Common myeloid progenitor, CD34-positive (primary cell): ENCODE measurements at regions not wholly inside any gene's neighbourhood (a gene's known extent, or its start where the extent isn't known, plus 50 kb on each side); places are given as distances from the start of the nearest gene placed in this dataset.
"Not testable (repeated sequence)": the region's sequence is repeated elsewhere in the genome, so short reads cannot be mapped to it uniquely, and the experiment has no call there.

Source experiments
- CTCF ChIA-PET: fragments of 350-600 bp; sonication (Branson Sonifier 250); formaldehyde crosslinking; loops from one replicate; lab custom pipeline; 2021; ENCODE audit warnings: antibody characterized with exemption; lab: Charles Lee
- POLR2A ChIA-PET: fragments of 350-600 bp; sonication (Branson Sonifier 250); formaldehyde crosslinking; loops from one replicate; lab custom pipeline; 2021; ENCODE audit warnings: antibody characterized with exemption; lab: Charles Lee
- DNase-seq, 3 donors: peaks; one replicate each; pipeline versions ENCODE4 v3.0.0 to v3.0.0-alpha.2; 2013
- H3K27ac ChIP-seq, 2 experiments: 1 replicate in 1 of 2; 2 replicates in 1 of 2; pipeline ENCODE4 v1.7.0; 2013; ENCODE audit warnings: inconsistent platforms in 2 of 2, low read length in 2 of 2, mild to moderate bottlenecking in 2 of 2, low read depth in 1 of 2, moderate library complexity in 1 of 2; ENCODE audit not compliant: severe bottlenecking in 2 of 2, insufficient read depth in 1 of 2, poor library complexity in 1 of 2
- H3K27me3 ChIP-seq, 5 experiments: replicated peaks in 2 of 5; 1 replicate in 3 of 5; 2 replicates in 2 of 5; pipeline versions ENCODE4 v1.6.1 to v1.7.0; 2013; ENCODE audit warnings: low read length in 4 of 5, mild to moderate bottlenecking in 2 of 5, moderate library complexity in 2 of 5, inconsistent platforms in 1 of 5; ENCODE audit not compliant: insufficient read depth in 5 of 5, control insufficient read depth in 4 of 5
- H3K36me3 ChIP-seq, 4 experiments: 1 replicate in 2 of 4; 2 replicates in 2 of 4; pipeline versions ENCODE4 v1.6.1 to v1.7.0; 2013; ENCODE audit warnings: low read length in 3 of 4, control low read depth in 1 of 4, mild to moderate bottlenecking in 1 of 4; ENCODE audit not compliant: control insufficient read depth in 4 of 4, insufficient read depth in 4 of 4
- H3K4me1 ChIP-seq, 4 experiments: 1 replicate in 3 of 4; 2 replicates in 1 of 4; pipeline versions ENCODE4 v1.6.1 to v1.7.1; 2013; ENCODE audit warnings: low read length in 3 of 4, mild to moderate bottlenecking in 3 of 4, control low read depth in 1 of 4, inconsistent platforms in 1 of 4, moderate library complexity in 1 of 4; ENCODE audit not compliant: control insufficient read depth in 4 of 4, insufficient read depth in 4 of 4; ENCODE audit errors: control extremely low read depth in 1 of 4
- H3K4me3 ChIP-seq, 7 experiments: 1 replicate in 4 of 7; 2 replicates in 3 of 7; pipeline versions ENCODE4 v1.5.1 to v1.7.0; 2013; ENCODE audit warnings: mild to moderate bottlenecking in 7 of 7, low read length in 6 of 7, moderate library complexity in 6 of 7, inconsistent platforms in 2 of 7, low read depth in 2 of 7, control low read depth in 1 of 7; ENCODE audit not compliant: insufficient read depth in 4 of 7, control insufficient read depth in 1 of 7; ENCODE audit errors: extremely low read depth in 1 of 7
- H3K9me3 ChIP-seq, 5 experiments: 1 replicate in 4 of 5; 2 replicates in 1 of 5; pipeline versions ENCODE4 v1.6.1 to v1.7.1; 2013; ENCODE audit warnings: low read length in 4 of 5, mild to moderate bottlenecking in 2 of 5, inconsistent platforms in 1 of 5, low read depth in 1 of 5, moderate library complexity in 1 of 5; ENCODE audit not compliant: control insufficient read depth in 4 of 5, insufficient read depth in 2 of 5; ENCODE audit errors: control extremely low read depth in 1 of 5
- WGBS: methylation state at CpG from one replicate; pipeline ENCODE4 v1.1.5; 2013; ENCODE audit not compliant: insufficient coverage; 5-methylcytosine and 5-hydroxymethylcytosine counted together

DNA sequence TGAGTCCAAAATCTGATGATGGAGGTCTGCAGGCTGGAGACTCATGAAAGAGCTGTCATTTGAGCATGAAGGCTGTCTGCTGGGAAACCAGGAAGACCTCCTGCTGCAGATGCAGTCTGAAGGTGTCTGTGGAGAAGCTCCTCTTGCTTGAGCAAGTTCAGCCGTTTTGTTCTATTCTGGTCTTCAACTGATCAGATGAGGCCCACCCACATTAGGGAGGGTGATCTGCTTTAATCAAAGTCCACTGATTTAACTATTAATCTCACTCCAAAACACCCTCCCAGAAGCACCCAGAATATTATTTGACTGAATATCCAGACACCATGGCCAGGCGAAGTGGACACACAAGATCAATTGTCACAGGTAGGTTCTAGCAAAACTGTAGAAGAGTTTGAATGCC, 116.5 kb downstream of the GATA3 start:
- CTCF ChIA-PET: interaction anchor here (0.6 to 0.8 kb wide), 2 partner anchors 116 to 183 kb away, joined by 3 read pairs; no protein-coding TSS in a partner anchor
- Histone ChIP-seq H3K27ac (no peak overlapping the region), H3K9me3 (peaks cover 0 to 17% (median 6%) of the 10 kb centered on the region in 5 experiments), H3K4me1 (no peaks in the 10 kb centered on the region), H3K27me3 (no peaks in the 10 kb centered on the region), H3K4me3 (no peak overlapping the region), H3K36me3 (no peaks in the 10 kb centered on the region)
- POLR2A ChIA-PET: no interaction called here
- 95% methylated on average over 2 of the region's 2 CpGs for WGBS
- DNase-seq: no peak

DNA sequence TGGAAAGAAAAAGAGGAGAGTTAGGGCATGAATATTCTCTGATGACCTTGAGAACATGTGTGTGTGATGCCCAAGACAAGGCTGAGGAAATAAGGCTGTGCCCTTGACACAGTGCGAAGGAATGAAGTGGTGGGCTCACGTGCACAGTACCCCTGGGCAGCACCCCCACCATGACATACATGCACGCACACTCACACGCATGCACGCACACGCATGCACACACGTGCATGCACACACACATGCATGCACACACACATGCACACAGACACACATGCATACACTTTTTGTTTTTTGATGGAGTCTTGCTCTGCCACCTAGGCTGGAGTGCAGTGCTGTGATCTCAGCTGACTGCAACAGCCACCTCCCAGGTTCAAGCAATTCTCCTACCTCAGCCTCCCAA, 118.1 kb downstream of the GATA3 start:
- Histone ChIP-seq H3K4me1 (no peaks in the 10 kb centered on the region), H3K4me3 (no peak overlapping the region), H3K36me3 (no peaks in the 10 kb centered on the region), H3K9me3 (peaks cover 0 to 16% (median 6%) of the 10 kb centered on the region in 5 experiments), H3K27ac (no peak overlapping the region), H3K27me3 (no peaks in the 10 kb centered on the region)
- CTCF ChIA-PET: no interaction called here
- POLR2A ChIA-PET: no interaction called here
- WGBS: 94% methylated on average over 7 of the region's 7 CpGs
- DNase-seq: no peak

GRCh38 chr10:8173243-8173865, 118.9 kb downstream of the GATA3 start:
- Histone ChIP-seq H3K9me3 (peaks cover 0 to 8% (median 6%) of the 10 kb centered on the region in 5 experiments), H3K36me3 (no peaks in the 10 kb centered on the region), H3K27me3 (no peaks in the 10 kb centered on the region), H3K4me1 (no peaks in the 10 kb centered on the region), H3K27ac (no peak overlapping the region), H3K4me3 (no peak overlapping the region)
- ChIA-PET POLR2A (no interaction called here), CTCF (no interaction called here)
- 100% methylated on average over 4 of the region's 4 CpGs for WGBS
- no peak for DNase-seq

GRCh38 chr10:8173866-8174243, 119.4 kb downstream of the GATA3 start:
- CTCF ChIA-PET: no interaction called here
- Histone ChIP-seq H3K27me3 (no peaks in the 10 kb centered on the region), H3K4me1 (no peaks in the 10 kb centered on the region), H3K4me3 (no peak overlapping the region), H3K27ac (no peak overlapping the region), H3K36me3 (no peaks in the 10 kb centered on the region), H3K9me3 (peaks cover 0 to 3% (median 2%) of the 10 kb centered on the region in 5 experiments)
- POLR2A ChIA-PET: no interaction called here
- no CpG with 5 or more reads among the region's 3 CpGs for WGBS
- DNase-seq: no peak

- WGBS: 96% methylated on average over 3 of the region's 8 CpGs
- peaks cover 0 to 3% (median 0%) of the 10 kb centered on the region in 5 experiments for H3K9me3 ChIP-seq
- ChIA-PET CTCF (no interaction called here), POLR2A (no interaction called here)
- no peak for DNase-seq
- H3K4me1 ChIP-seq: no peaks in the 10 kb centered on the region
- no peaks in the 10 kb centered on the region for H3K27me3 ChIP-seq
- H3K4me3 ChIP-seq: no peak overlapping the region
- no peak overlapping the region for H3K27ac ChIP-seq
- no peaks in the 10 kb centered on the region for H3K36me3 ChIP-seq
Observed at GRCh38 chr10:8174762-8175161, 120.3 kb downstream of the GATA3 start.

GRCh38 chr10:8177526-8177925, 123.0 kb downstream of the GATA3 start:
- H3K36me3 ChIP-seq, H3K4me1 ChIP-seq, H3K4me3 ChIP-seq, H3K27me3 ChIP-seq, DNase-seq, POLR2A ChIA-PET, H3K27ac ChIP-seq, CTCF ChIA-PET, H3K9me3 ChIP-seq: not testable (repeated sequence)
- 95% methylated on average over 2 of the region's 3 CpGs for WGBS

- H3K36me3 ChIP-seq, H3K4me3 ChIP-seq, H3K9me3 ChIP-seq, H3K27ac ChIP-seq, POLR2A ChIA-PET, DNase-seq, H3K4me1 ChIP-seq, H3K27me3 ChIP-seq, CTCF ChIA-PET: not testable (repeated sequence)
- no CpG with 5 or more reads among the region's 1 CpG for WGBS
Observed at GRCh38 chr10:8179773-8180172, 125.3 kb downstream of the GATA3 start.
